GM10847 (cell line): ENCODE measurements at regions not wholly inside any gene's neighbourhood (a gene's known extent, or its start where the extent isn't known, plus 50 kb on each side); places are given as distances from the start of the nearest gene placed in this dataset.

Source experiments
- POLR2A ChIP-seq: IDR thresholded peaks from 2 replicates; pipeline ENCODE4 v1.6.1; 2011; ENCODE audit not compliant: insufficient read length; ENCODE audit errors: extremely low read depth

GRCh38 chr1:25064465-25065240 lies 134.6 kb upstream of the RUNX3 start:
- no peak for TF ChIP-seq POLR2A

GRCh38 chr1:25063591-25064416 lies 133.7 kb upstream of the RUNX3 start:
- no peak for TF ChIP-seq POLR2A

GRCh38 chr1:25062621-25063255 lies 132.7 kb upstream of the RUNX3 start:
- TF ChIP-seq POLR2A = no peak

GRCh38 chr1:25061261-25061995 lies 131.4 kb upstream of the RUNX3 start:
- TF ChIP-seq POLR2A = no peak

- TF ChIP-seq POLR2A = no peak
Observed at GRCh38 chr1:25057188-25057587, 127.1 kb upstream of the RUNX3 start.

GRCh38 chr1:25056536-25056935 lies 126.5 kb upstream of the RUNX3 start:
- TF ChIP-seq POLR2A = no peak

- no peak for TF ChIP-seq POLR2A
Observed at GRCh38 chr1:25055961-25056360, 125.9 kb upstream of the RUNX3 start.

- TF ChIP-seq POLR2A = no peak
Observed at GRCh38 chr1:25055324-25055780, 125.3 kb upstream of the RUNX3 start.

- TF ChIP-seq POLR2A = no peak
Observed at GRCh38 chr1:25054526-25055323, 124.6 kb upstream of the RUNX3 start.

GRCh38 chr1:25053576-25054250 lies 123.6 kb upstream of the RUNX3 start:
- no peak for TF ChIP-seq POLR2A

- TF ChIP-seq POLR2A = no peak
Observed at GRCh38 chr1:25051906-25052305, 121.8 kb upstream of the RUNX3 start.

- TF ChIP-seq POLR2A = no peak
Observed at GRCh38 chr1:25051504-25051903, 121.4 kb upstream of the RUNX3 start.

GRCh38 chr1:25050165-25050564 lies 120.1 kb upstream of the RUNX3 start:
- no peak for TF ChIP-seq POLR2A

- no peak for TF ChIP-seq POLR2A
Observed at GRCh38 chr1:25049190-25049589, 119.1 kb upstream of the RUNX3 start.

- no peak for TF ChIP-seq POLR2A
Observed at GRCh38 chr1:25048728-25049127, 118.7 kb upstream of the RUNX3 start.
